ENCODE measurements at regions not wholly inside any gene's neighbourhood (a gene's known extent, or its start where the extent isn't known, plus 50 kb on each side); places are given as distances from the start of the nearest gene placed in this dataset.
"Not testable (repeated sequence)": the region's sequence is repeated elsewhere in the genome, so short reads cannot be mapped to it uniquely, and the experiment has no call there.

- H3K27ac Mint-ChIP-seq; CTCF ChIA-PET; H3K4me1 Mint-ChIP-seq (ENCODE audit: low read depth); intact Hi-C loops (cut with micrococcal nuclease); H3K4me3 Mint-ChIP-seq; POLR2A ChIA-PET; H3K36me3 Mint-ChIP-seq; DNase-seq; H3K27me3 Mint-ChIP-seq: not testable (repeated sequence)
- H3K9me3 Mint-ChIP-seq: peaks cover 19% of the 10 kb centered on the region
Measured at GRCh38 chr1:86633306-86633838, 71.0 kb upstream of the SH3GLB1 start.

GRCh38 chr1:86633921-86634320 lies 70.5 kb upstream of the SH3GLB1 start:
- ChIA-PET POLR2A (no interaction called here), CTCF (no interaction called here)
- DNase-seq: no peak
- Mint-ChIP-seq H3K9me3 (peaks cover 19% of the 10 kb centered on the region), H3K4me3 (no peak overlapping the region), H3K27ac (no peak overlapping the region), H3K4me1 (ENCODE audit: low read depth) (no peaks in the 10 kb centered on the region), H3K36me3 (peaks cover 4% of the 10 kb centered on the region), H3K27me3 (peaks cover 2% of the 10 kb centered on the region)
- intact Hi-C loops (cut with micrococcal nuclease): no loop called here

- no peak overlapping the region for H3K4me3 Mint-ChIP-seq
- no peak overlapping the region for H3K27ac Mint-ChIP-seq
- H3K9me3 Mint-ChIP-seq: peaks cover 5% of the 10 kb centered on the region
- H3K27me3 Mint-ChIP-seq: peaks cover 2% of the 10 kb centered on the region
- POLR2A ChIA-PET: no interaction called here
- H3K36me3 Mint-ChIP-seq: peaks cover 2% of the 10 kb centered on the region
- no peak for DNase-seq
- intact Hi-C loops (cut with micrococcal nuclease): no loop called here
- CTCF ChIA-PET: no interaction called here
- no peaks in the 10 kb centered on the region for H3K4me1 Mint-ChIP-seq (ENCODE audit: low read depth)
Measured at GRCh38 chr1:86636898-86637297, 67.5 kb upstream of the SH3GLB1 start.

- ChIA-PET CTCF (interaction anchor here (1.5 kb wide), 1 partner anchor 139 kb away, joined by 3 read pairs; no protein-coding TSS in a partner anchor), POLR2A (no interaction called here)
- Mint-ChIP-seq H3K4me3 (no peak overlapping the region), H3K27ac (no peak overlapping the region), H3K9me3 (no peaks in the 10 kb centered on the region), H3K36me3 (no peaks in the 10 kb centered on the region), H3K27me3 (no peaks in the 10 kb centered on the region), H3K4me1 (ENCODE audit: low read depth) (no peaks in the 10 kb centered on the region)
- intact Hi-C loops (cut with micrococcal nuclease): no loop called here
- no peak for DNase-seq
Measured at GRCh38 chr1:86640161-86640670, 64.2 kb upstream of the SH3GLB1 start.

GRCh38 chr1:86641318-86641717 lies 63.1 kb upstream of the SH3GLB1 start:
- ChIA-PET CTCF (interaction anchor here (1.5 kb wide), 1 partner anchor 140 kb away, joined by 3 read pairs; no protein-coding TSS in a partner anchor), POLR2A (no interaction called here)
- Mint-ChIP-seq H3K27me3 (no peaks in the 10 kb centered on the region), H3K4me1 (ENCODE audit: low read depth) (no peaks in the 10 kb centered on the region), H3K27ac (no peak overlapping the region), H3K9me3 (no peaks in the 10 kb centered on the region), H3K36me3 (no peaks in the 10 kb centered on the region), H3K4me3 (no peak overlapping the region)
- no peak for DNase-seq
- intact Hi-C loops (cut with micrococcal nuclease): no loop called here

- CTCF ChIA-PET; H3K4me1 Mint-ChIP-seq (ENCODE audit: low read depth); intact Hi-C loops (cut with micrococcal nuclease); H3K27ac Mint-ChIP-seq; H3K4me3 Mint-ChIP-seq; DNase-seq; POLR2A ChIA-PET; H3K36me3 Mint-ChIP-seq; H3K9me3 Mint-ChIP-seq; H3K27me3 Mint-ChIP-seq: not testable (repeated sequence)
Measured at GRCh38 chr1:86644655-86645054, 59.7 kb upstream of the SH3GLB1 start.

GRCh38 chr1:86645851-86646250 lies 58.5 kb upstream of the SH3GLB1 start:
- intact Hi-C loops (cut with micrococcal nuclease): no loop called here
- Mint-ChIP-seq H3K4me3 (no peak overlapping the region), H3K27ac (no peak overlapping the region), H3K9me3 (no peaks in the 10 kb centered on the region), H3K36me3 (no peaks in the 10 kb centered on the region), H3K4me1 (ENCODE audit: low read depth) (no peaks in the 10 kb centered on the region), H3K27me3 (no peaks in the 10 kb centered on the region)
- ChIA-PET CTCF (no interaction called here), POLR2A (no interaction called here)
- no peak for DNase-seq

- Mint-ChIP-seq H3K36me3 (no peaks in the 10 kb centered on the region), H3K4me1 (ENCODE audit: low read depth) (no peaks in the 10 kb centered on the region), H3K4me3 (no peak overlapping the region), H3K27me3 (no peaks in the 10 kb centered on the region), H3K9me3 (no peaks in the 10 kb centered on the region), H3K27ac (no peak overlapping the region)
- intact Hi-C loops (cut with micrococcal nuclease): no loop called here
- no peak for DNase-seq
- CTCF ChIA-PET: no interaction called here
- POLR2A ChIA-PET: no interaction called here
Measured at GRCh38 chr1:86646256-86646655, 58.1 kb upstream of the SH3GLB1 start.

GRCh38 chr1:86648255-86648654 lies 56.1 kb upstream of the SH3GLB1 start:
- DNase-seq: no peak
- H3K36me3 Mint-ChIP-seq: no peaks in the 10 kb centered on the region
- ChIA-PET CTCF (interaction anchor here (0.7 kb wide), 1 partner anchor 629 kb away, joined by 3 read pairs; no protein-coding TSS in a partner anchor), POLR2A (no interaction called here)
- H3K27ac Mint-ChIP-seq: no peak overlapping the region
- intact Hi-C loops (cut with micrococcal nuclease): no loop called here
- H3K27me3 Mint-ChIP-seq: no peaks in the 10 kb centered on the region
- H3K9me3 Mint-ChIP-seq: no peaks in the 10 kb centered on the region
- H3K4me1 Mint-ChIP-seq (ENCODE audit: low read depth): no peaks in the 10 kb centered on the region
- no peak overlapping the region for H3K4me3 Mint-ChIP-seq

- no peak for DNase-seq
Measured at GRCh38 chr1:86649618-86650017, 54.8 kb upstream of the SH3GLB1 start.

GRCh38 chr1:86650065-86650464 lies 54.3 kb upstream of the SH3GLB1 start:
- CTCF ChIA-PET: no interaction called here
- DNase-seq: no peak
- POLR2A ChIA-PET: no interaction called here
- no peak overlapping the region for H3K27ac Mint-ChIP-seq
- intact Hi-C loops (cut with micrococcal nuclease): no loop called here
- H3K4me3 Mint-ChIP-seq: no peak overlapping the region
- H3K27me3 Mint-ChIP-seq: no peaks in the 10 kb centered on the region
- H3K36me3 Mint-ChIP-seq: no peaks in the 10 kb centered on the region
- H3K4me1 Mint-ChIP-seq (ENCODE audit: low read depth): no peaks in the 10 kb centered on the region
- no peaks in the 10 kb centered on the region for H3K9me3 Mint-ChIP-seq

More at GRCh38 chr1:86649618-86650017, 54.8 kb upstream of the SH3GLB1 start:
- CTCF ChIA-PET: interaction anchor here (0.6 kb wide), 1 partner anchor 150 kb away, joined by 4 read pairs; no protein-coding TSS in a partner anchor
- intact Hi-C loops (cut with micrococcal nuclease): no loop called here
- no peaks in the 10 kb centered on the region for H3K4me1 Mint-ChIP-seq (ENCODE audit: low read depth)
- POLR2A ChIA-PET: no interaction called here
- H3K36me3 Mint-ChIP-seq: no peaks in the 10 kb centered on the region
- no peaks in the 10 kb centered on the region for H3K27me3 Mint-ChIP-seq
- no peak overlapping the region for H3K4me3 Mint-ChIP-seq
- H3K9me3 Mint-ChIP-seq: no peaks in the 10 kb centered on the region
- no peak overlapping the region for H3K27ac Mint-ChIP-seq

All from activated CD4-positive, alpha-beta memory T cell treated with anti-CD3 and anti-CD28 coated beads for 36 hours (primary cell).